H1 (cell line): ENCODE measurements at regions not wholly inside any gene's neighbourhood (a gene's known extent, or its start where the extent isn't known, plus 50 kb on each side); places are given as distances from the start of the nearest gene placed in this dataset.

ENCODE experiments used
- CEBPB ChIP-seq: IDR thresholded peaks from 2 replicates; pipeline ENCODE4 v1.6.1; 2012; ENCODE audit warnings: low read depth, low read length
- CHD1 ChIP-seq: IDR thresholded peaks from 2 replicates; pipeline ENCODE4 v1.6.1; 2012; ENCODE audit warnings: low read depth, low read length, improper control_type of control experiment
- POLR2A ChIP-seq, 2 experiments: IDR thresholded peaks; 1 replicate in 1 of 2; 2 replicates in 1 of 2; pipeline ENCODE4 v1.6.1; 2011; ENCODE audit warnings: low read depth in 2 of 2, low read length in 2 of 2, mild to moderate bottlenecking in 2 of 2; ENCODE audit errors: control extremely low read depth in 1 of 2
- RFX5 ChIP-seq: IDR thresholded peaks from 2 replicates; pipeline ENCODE4 v1.6.1; 2011; ENCODE audit warnings: low read depth, low read length, improper control_type of control experiment, borderline replicate concordance
- RXRA ChIP-seq: IDR thresholded peaks from 2 replicates; pipeline ENCODE4 v1.6.1; 2011; ENCODE audit warnings: low read depth, mild to moderate bottlenecking, low read length, moderate library complexity; ENCODE audit not compliant: insufficient read depth
- SRF ChIP-seq: IDR thresholded peaks from 2 replicates; pipeline ENCODE4 v1.6.1; 2011; ENCODE audit warnings: mild to moderate bottlenecking, low read depth, low read length, moderate library complexity
- ZNF274 ChIP-seq: IDR thresholded peaks from 2 replicates; pipeline ENCODE4 v1.7.0; 2012; ENCODE audit warnings: low read length, borderline replicate concordance; ENCODE audit errors: extremely low read depth
- TF ChIP-seq, protein P1 (sequence below), 3 experiments: IDR thresholded peaks; 1 replicate in 2 of 3; 2 replicates in 1 of 3; pipeline versions ENCODE4 v1.5.1 to v1.6.1; 2011; ENCODE audit warnings: low read length in 3 of 3, mild to moderate bottlenecking in 3 of 3, inconsistent platforms in 2 of 3, low read depth in 1 of 3, moderate library complexity in 1 of 3; ENCODE audit not compliant: insufficient read depth in 1 of 3; ENCODE audit errors: control extremely low read depth in 1 of 3
- TF ChIP-seq, protein P2 (sequence below): fragments of 300-600 bp; sonication (generic); IDR thresholded peaks from 2 replicates; pipeline ENCODE4 v1.7.1; 2012; ENCODE audit warnings: low read length, moderate library complexity, mild to moderate bottlenecking, inconsistent platforms; ENCODE audit not compliant: insufficient replicate concordance

DNA sequence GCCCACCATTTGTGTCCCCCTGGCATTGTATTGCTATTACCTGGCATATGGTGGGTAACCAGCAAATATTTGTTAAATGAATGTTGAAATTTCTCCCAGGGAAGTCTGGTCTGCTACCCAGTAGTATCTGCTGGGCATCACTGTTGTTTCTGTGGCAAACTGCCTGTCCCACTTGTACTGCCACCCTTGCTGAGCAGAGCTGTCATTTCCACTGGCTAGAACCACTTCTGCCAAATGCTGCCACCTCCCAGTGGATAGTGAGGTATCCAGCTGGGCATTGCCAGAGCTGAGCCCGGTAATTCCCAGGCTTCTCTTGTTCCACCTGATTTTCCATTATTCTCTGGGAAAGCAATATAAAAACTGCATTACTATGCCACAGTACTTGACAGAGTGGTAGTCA is 186.7 kb upstream of the NOCT start:
- TF ChIP-seq, protein P1, sequence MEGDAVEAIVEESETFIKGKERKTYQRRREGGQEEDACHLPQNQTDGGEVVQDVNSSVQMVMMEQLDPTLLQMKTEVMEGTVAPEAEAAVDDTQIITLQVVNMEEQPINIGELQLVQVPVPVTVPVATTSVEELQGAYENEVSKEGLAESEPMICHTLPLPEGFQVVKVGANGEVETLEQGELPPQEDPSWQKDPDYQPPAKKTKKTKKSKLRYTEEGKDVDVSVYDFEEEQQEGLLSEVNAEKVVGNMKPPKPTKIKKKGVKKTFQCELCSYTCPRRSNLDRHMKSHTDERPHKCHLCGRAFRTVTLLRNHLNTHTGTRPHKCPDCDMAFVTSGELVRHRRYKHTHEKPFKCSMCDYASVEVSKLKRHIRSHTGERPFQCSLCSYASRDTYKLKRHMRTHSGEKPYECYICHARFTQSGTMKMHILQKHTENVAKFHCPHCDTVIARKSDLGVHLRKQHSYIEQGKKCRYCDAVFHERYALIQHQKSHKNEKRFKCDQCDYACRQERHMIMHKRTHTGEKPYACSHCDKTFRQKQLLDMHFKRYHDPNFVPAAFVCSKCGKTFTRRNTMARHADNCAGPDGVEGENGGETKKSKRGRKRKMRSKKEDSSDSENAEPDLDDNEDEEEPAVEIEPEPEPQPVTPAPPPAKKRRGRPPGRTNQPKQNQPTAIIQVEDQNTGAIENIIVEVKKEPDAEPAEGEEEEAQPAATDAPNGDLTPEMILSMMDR (IDR thresholded peaks at IDR 0.05; ENCODE audit: control extremely low read depth in 1 of 3, insufficient read depth in 1 of 3, low read depth in 1 of 3, low read length in 3 of 3) = no peak
- no peak for TF ChIP-seq CHD1
- no peak for TF ChIP-seq ZNF274
- TF ChIP-seq POLR2A (IDR thresholded peaks at IDR 0.05; ENCODE audit: control extremely low read depth in 1 of 2, low read depth in 2 of 2, low read length in 2 of 2) = no peak
- TF ChIP-seq CEBPB = no peak
- no peak for TF ChIP-seq RXRA
- no peak for TF ChIP-seq RFX5
- no peak for TF ChIP-seq SRF
- TF ChIP-seq, protein P2, sequence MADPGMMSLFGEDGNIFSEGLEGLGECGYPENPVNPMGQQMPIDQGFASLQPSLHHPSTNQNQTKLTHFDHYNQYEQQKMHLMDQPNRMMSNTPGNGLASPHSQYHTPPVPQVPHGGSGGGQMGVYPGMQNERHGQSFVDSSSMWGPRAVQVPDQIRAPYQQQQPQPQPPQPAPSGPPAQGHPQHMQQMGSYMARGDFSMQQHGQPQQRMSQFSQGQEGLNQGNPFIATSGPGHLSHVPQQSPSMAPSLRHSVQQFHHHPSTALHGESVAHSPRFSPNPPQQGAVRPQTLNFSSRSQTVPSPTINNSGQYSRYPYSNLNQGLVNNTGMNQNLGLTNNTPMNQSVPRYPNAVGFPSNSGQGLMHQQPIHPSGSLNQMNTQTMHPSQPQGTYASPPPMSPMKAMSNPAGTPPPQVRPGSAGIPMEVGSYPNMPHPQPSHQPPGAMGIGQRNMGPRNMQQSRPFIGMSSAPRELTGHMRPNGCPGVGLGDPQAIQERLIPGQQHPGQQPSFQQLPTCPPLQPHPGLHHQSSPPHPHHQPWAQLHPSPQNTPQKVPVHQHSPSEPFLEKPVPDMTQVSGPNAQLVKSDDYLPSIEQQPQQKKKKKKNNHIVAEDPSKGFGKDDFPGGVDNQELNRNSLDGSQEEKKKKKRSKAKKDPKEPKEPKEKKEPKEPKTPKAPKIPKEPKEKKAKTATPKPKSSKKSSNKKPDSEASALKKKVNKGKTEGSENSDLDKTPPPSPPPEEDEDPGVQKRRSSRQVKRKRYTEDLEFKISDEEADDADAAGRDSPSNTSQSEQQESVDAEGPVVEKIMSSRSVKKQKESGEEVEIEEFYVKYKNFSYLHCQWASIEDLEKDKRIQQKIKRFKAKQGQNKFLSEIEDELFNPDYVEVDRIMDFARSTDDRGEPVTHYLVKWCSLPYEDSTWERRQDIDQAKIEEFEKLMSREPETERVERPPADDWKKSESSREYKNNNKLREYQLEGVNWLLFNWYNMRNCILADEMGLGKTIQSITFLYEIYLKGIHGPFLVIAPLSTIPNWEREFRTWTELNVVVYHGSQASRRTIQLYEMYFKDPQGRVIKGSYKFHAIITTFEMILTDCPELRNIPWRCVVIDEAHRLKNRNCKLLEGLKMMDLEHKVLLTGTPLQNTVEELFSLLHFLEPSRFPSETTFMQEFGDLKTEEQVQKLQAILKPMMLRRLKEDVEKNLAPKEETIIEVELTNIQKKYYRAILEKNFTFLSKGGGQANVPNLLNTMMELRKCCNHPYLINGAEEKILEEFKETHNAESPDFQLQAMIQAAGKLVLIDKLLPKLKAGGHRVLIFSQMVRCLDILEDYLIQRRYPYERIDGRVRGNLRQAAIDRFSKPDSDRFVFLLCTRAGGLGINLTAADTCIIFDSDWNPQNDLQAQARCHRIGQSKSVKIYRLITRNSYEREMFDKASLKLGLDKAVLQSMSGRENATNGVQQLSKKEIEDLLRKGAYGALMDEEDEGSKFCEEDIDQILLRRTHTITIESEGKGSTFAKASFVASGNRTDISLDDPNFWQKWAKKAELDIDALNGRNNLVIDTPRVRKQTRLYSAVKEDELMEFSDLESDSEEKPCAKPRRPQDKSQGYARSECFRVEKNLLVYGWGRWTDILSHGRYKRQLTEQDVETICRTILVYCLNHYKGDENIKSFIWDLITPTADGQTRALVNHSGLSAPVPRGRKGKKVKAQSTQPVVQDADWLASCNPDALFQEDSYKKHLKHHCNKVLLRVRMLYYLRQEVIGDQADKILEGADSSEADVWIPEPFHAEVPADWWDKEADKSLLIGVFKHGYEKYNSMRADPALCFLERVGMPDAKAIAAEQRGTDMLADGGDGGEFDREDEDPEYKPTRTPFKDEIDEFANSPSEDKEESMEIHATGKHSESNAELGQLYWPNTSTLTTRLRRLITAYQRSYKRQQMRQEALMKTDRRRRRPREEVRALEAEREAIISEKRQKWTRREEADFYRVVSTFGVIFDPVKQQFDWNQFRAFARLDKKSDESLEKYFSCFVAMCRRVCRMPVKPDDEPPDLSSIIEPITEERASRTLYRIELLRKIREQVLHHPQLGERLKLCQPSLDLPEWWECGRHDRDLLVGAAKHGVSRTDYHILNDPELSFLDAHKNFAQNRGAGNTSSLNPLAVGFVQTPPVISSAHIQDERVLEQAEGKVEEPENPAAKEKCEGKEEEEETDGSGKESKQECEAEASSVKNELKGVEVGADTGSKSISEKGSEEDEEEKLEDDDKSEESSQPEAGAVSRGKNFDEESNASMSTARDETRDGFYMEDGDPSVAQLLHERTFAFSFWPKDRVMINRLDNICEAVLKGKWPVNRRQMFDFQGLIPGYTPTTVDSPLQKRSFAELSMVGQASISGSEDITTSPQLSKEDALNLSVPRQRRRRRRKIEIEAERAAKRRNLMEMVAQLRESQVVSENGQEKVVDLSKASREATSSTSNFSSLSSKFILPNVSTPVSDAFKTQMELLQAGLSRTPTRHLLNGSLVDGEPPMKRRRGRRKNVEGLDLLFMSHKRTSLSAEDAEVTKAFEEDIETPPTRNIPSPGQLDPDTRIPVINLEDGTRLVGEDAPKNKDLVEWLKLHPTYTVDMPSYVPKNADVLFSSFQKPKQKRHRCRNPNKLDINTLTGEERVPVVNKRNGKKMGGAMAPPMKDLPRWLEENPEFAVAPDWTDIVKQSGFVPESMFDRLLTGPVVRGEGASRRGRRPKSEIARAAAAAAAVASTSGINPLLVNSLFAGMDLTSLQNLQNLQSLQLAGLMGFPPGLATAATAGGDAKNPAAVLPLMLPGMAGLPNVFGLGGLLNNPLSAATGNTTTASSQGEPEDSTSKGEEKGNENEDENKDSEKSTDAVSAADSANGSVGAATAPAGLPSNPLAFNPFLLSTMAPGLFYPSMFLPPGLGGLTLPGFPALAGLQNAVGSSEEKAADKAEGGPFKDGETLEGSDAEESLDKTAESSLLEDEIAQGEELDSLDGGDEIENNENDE = no peak
